ENCODE measurements at regions not wholly inside any gene's neighbourhood (a gene's known extent, or its start where the extent isn't known, plus 50 kb on each side); places are given as distances from the start of the nearest gene placed in this dataset.

DNA sequence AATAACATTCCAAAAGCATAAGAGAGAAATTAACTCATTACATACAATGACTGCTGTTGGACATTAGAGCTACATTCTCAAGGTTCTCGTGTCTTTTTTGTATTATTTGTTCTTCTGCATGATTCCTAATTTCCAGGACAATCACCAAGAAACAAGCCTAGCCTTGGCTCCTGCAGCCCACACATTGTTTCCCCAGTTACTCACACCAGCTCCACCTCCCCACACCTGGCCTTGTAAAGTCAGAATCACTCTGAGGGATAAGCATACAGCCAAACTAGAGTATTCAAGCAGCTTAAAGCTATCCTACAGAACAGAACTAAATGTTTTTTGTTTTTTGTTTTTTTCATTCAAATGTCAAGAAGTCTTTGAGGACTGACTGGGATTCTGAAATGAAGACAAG lies 189.2 kb downstream of the HINT1 start:
- TF ChIP-seq, protein P1, sequence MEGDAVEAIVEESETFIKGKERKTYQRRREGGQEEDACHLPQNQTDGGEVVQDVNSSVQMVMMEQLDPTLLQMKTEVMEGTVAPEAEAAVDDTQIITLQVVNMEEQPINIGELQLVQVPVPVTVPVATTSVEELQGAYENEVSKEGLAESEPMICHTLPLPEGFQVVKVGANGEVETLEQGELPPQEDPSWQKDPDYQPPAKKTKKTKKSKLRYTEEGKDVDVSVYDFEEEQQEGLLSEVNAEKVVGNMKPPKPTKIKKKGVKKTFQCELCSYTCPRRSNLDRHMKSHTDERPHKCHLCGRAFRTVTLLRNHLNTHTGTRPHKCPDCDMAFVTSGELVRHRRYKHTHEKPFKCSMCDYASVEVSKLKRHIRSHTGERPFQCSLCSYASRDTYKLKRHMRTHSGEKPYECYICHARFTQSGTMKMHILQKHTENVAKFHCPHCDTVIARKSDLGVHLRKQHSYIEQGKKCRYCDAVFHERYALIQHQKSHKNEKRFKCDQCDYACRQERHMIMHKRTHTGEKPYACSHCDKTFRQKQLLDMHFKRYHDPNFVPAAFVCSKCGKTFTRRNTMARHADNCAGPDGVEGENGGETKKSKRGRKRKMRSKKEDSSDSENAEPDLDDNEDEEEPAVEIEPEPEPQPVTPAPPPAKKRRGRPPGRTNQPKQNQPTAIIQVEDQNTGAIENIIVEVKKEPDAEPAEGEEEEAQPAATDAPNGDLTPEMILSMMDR (conservative IDR thresholded peaks at IDR 0.05; ENCODE audit: low read length): no peak
- TF ChIP-seq EZH2phosphoT487 (IDR thresholded peaks at IDR 0.05; ENCODE audit: borderline replicate concordance): no peak
